ENCODE measurements at regions not wholly inside any gene's neighbourhood (a gene's known extent, or its start where the extent isn't known, plus 50 kb on each side); places are given as distances from the start of the nearest gene placed in this dataset.

- TF ChIP-seq ELF1 (IDR thresholded peaks at IDR 0.05; ENCODE audit: borderline replicate concordance, low read depth) = no peak
- TF ChIP-seq POLR2A (IDR thresholded peaks at IDR 0.05; ENCODE audit: borderline replicate concordance, extremely low read depth, insufficient read depth, insufficient read length) = no peak
- no peak for TF ChIP-seq TCF7L2 (IDR thresholded peaks at IDR 0.05; ENCODE audit: borderline replicate concordance, extremely low read depth, insufficient read depth, insufficient read length)
- TF ChIP-seq REST (IDR thresholded peaks at IDR 0.05; ENCODE audit: low read depth) = no peak
- no peak for TF ChIP-seq SIN3A (IDR thresholded peaks at IDR 0.05; ENCODE audit: low read depth)
- TF ChIP-seq JUND (IDR thresholded peaks at IDR 0.05) = no peak
- no peak for TF ChIP-seq CBX3 (IDR thresholded peaks at IDR 0.05; ENCODE audit: low read depth)
- no peak for TF ChIP-seq RAD21 (IDR thresholded peaks at IDR 0.05; ENCODE audit: low read depth)
- no peak for TF ChIP-seq FOSL1 (IDR thresholded peaks at IDR 0.05; ENCODE audit: low read depth)
- no peak for TF ChIP-seq EGR1 (IDR thresholded peaks at IDR 0.05; ENCODE audit: low read depth)
- TF ChIP-seq ZFX (IDR thresholded peaks at IDR 0.05) = no peak
- no peak for TF ChIP-seq POLR2AphosphoS5 (IDR thresholded peaks at IDR 0.05; ENCODE audit: low read depth, low read length)
- TF ChIP-seq SP1 (IDR thresholded peaks at IDR 0.05; ENCODE audit: low read depth) = no peak
- TF ChIP-seq CTCF (IDR thresholded peaks at IDR 0.05 in 2 of 3, conservative IDR thresholded peaks at IDR 0.05 in 1 of 3; ENCODE audit: borderline replicate concordance in 1 of 3, insufficient read depth in 1 of 3, low read depth in 2 of 3, low read length in 2 of 3) = no peak
- TF ChIP-seq ZBTB33 (IDR thresholded peaks at IDR 0.05; ENCODE audit: extremely low read depth, insufficient replicate concordance, low read length) = no peak
- TF ChIP-seq ZNF274 (IDR thresholded peaks at IDR 0.05; ENCODE audit: low read depth, low read length) = no peak
- TF ChIP-seq MAX (IDR thresholded peaks at IDR 0.05) = no peak
- TF ChIP-seq SRF (IDR thresholded peaks at IDR 0.05; ENCODE audit: low read depth) = no peak
- no peak for TF ChIP-seq EZH2 (IDR thresholded peaks at IDR 0.05)
- TF ChIP-seq CEBPB (IDR thresholded peaks at IDR 0.05; ENCODE audit: low read depth) = no peak
- no peak for ATAC-seq
- POLR2A ChIA-PET = no interaction called here
Observed at GRCh38 chr14:48974994-48975393, 611.2 kb downstream of the RPS29 start.

More at GRCh38 chr14:48974994-48975393, 611.2 kb downstream of the RPS29 start:
- H3K4me2 ChIP-seq (ENCODE audit: low read length) = no peak overlapping the region
- ChIA-PET RAD21 (ENCODE audit: low non-redundant PET in 1 of 2, low total read pairs in 2 of 2, uncharacterized antibody in 2 of 2, unreplicated experiment in 2 of 2) (no interaction called here), CTCF (no interaction called here)
- no peak overlapping the region for H3K9ac ChIP-seq (ENCODE audit: low read length)
- H3K27ac ChIP-seq (ENCODE audit: low read depth, low read length) = no peak overlapping the region
- no peaks in the 10 kb centered on the region for H3K4me1 ChIP-seq (ENCODE audit: control insufficient read depth in 1 of 2, insufficient read depth in 2 of 2, low read length in 2 of 2)
- no peaks in the 10 kb centered on the region for H3K27me3 ChIP-seq (ENCODE audit: insufficient read depth, low read length)
- H2AFZ ChIP-seq (ENCODE audit: low read depth, low read length, poor library complexity, severe bottlenecking) = no peak overlapping the region
- no peak for DNase-seq (ENCODE audit: low read depth, low spot score)
- BruUV-seq (replicated peaks) = no TSS peak
- no peaks in the 10 kb centered on the region for H3K79me2 ChIP-seq (ENCODE audit: insufficient read depth, low read length)
- no peaks in the 10 kb centered on the region for H3K9me3 ChIP-seq (ENCODE audit: control insufficient read depth in 1 of 2, insufficient read depth in 1 of 2, low read depth in 1 of 2, low read length in 2 of 2)
- intact Hi-C loops (cut with micrococcal nuclease) = no loop called here
- H3K9me2 ChIP-seq (ENCODE audit: insufficient read depth) = no peaks in the 10 kb centered on the region
- H3K36me3 ChIP-seq (ENCODE audit: control insufficient read depth in 1 of 2, insufficient read depth in 2 of 2, low read length in 2 of 2) = no peaks in the 10 kb centered on the region
- H3K4me3 ChIP-seq (replicated peaks in 1 of 2; ENCODE audit: low read depth in 1 of 2, low read length in 2 of 2) = no peak overlapping the region
- no peaks in the 10 kb centered on the region for H4K20me1 ChIP-seq (ENCODE audit: insufficient read depth)
